HEK293 (cell line): ENCODE measurements at regions not wholly inside any gene's neighbourhood (a gene's known extent, or its start where the extent isn't known, plus 50 kb on each side); places are given as distances from the start of the nearest gene placed in this dataset.
A peak's percentile ranks its signal among the peaks of the same experiment; 100 is the strongest.

Source experiments
- FEZF1 ChIP-seq: fragments of 450-650 bp; formaldehyde crosslinking; IDR thresholded peaks from 2 replicates; pipeline ENCODE4 v1.5.1; 2016; ENCODE audit warnings: missing biosample characterization, missing genetic modification characterization
- KLF10 ChIP-seq: fragments of 450-650 bp; IDR thresholded peaks from 2 replicates; pipeline ENCODE4 v1.5.1; 2018; ENCODE audit warnings: missing biosample characterization, mild to moderate bottlenecking, missing genetic modification characterization
- PRDM4 ChIP-seq: fragments of 450-650 bp; formaldehyde crosslinking; IDR thresholded peaks from 2 replicates; pipeline ENCODE4 v1.5.1; 2017; ENCODE audit warnings: missing biosample characterization, missing genetic modification characterization
- TCF7L2 ChIP-seq: IDR thresholded peaks from 2 replicates; pipeline ENCODE4 v1.6.1; 2011; ENCODE audit warnings: low read depth, mild to moderate bottlenecking, inconsistent platforms, low read length, moderate library complexity, borderline replicate concordance
- TSHZ1 ChIP-seq: fragments of 450-650 bp; formaldehyde crosslinking; IDR thresholded peaks from 2 replicates; pipeline ENCODE4 v1.5.1; 2016; ENCODE audit warnings: missing biosample characterization, missing genetic modification characterization, borderline replicate concordance
- ZBTB20 ChIP-seq: fragments of 450-650 bp; formaldehyde crosslinking; IDR thresholded peaks from 2 replicates; pipeline ENCODE4 v1.5.1; 2016; ENCODE audit warnings: missing biosample characterization, missing genetic modification characterization
- ZBTB7A ChIP-seq: fragments of 450-650 bp; formaldehyde crosslinking; IDR thresholded peaks from 2 replicates; pipeline ENCODE4 v1.5.1; 2016; ENCODE audit warnings: low read depth, missing biosample characterization, missing genetic modification characterization
- ZEB2 ChIP-seq: fragments of 450-650 bp; formaldehyde crosslinking; IDR thresholded peaks from 2 replicates; pipeline ENCODE4 v1.5.1; 2016; ENCODE audit warnings: missing biosample characterization, missing genetic modification characterization
- ZFP37 ChIP-seq: fragments of 450-650 bp; formaldehyde crosslinking; IDR thresholded peaks from 2 replicates; pipeline ENCODE4 v1.5.1; 2016; ENCODE audit warnings: missing biosample characterization, missing genetic modification characterization
- ZNF121 ChIP-seq: fragments of 450-650 bp; formaldehyde crosslinking; IDR thresholded peaks from 2 replicates; pipeline ENCODE4 v1.5.1; 2016; ENCODE audit warnings: missing biosample characterization, missing genetic modification characterization
- ZNF16 ChIP-seq: fragments of 450-650 bp; formaldehyde crosslinking; IDR thresholded peaks from 2 replicates; pipeline ENCODE4 v1.5.1; 2016; ENCODE audit warnings: low read depth, missing biosample characterization, missing genetic modification characterization
- ZNF202 ChIP-seq: fragments of 450-650 bp; formaldehyde crosslinking; IDR thresholded peaks from 2 replicates; pipeline ENCODE4 v1.5.1; 2016; ENCODE audit warnings: missing biosample characterization, missing genetic modification characterization, borderline replicate concordance
- ZNF24 ChIP-seq: fragments of 450-650 bp; formaldehyde crosslinking; IDR thresholded peaks from 2 replicates; pipeline ENCODE4 v1.5.1; 2016; ENCODE audit warnings: missing biosample characterization, missing genetic modification characterization
- ZNF280D ChIP-seq: fragments of 450-650 bp; formaldehyde crosslinking; IDR thresholded peaks from 2 replicates; pipeline ENCODE4 v1.5.1; 2016; ENCODE audit warnings: missing biosample characterization, missing genetic modification characterization
- ZNF394 ChIP-seq: fragments of 450-650 bp; formaldehyde crosslinking; IDR thresholded peaks from 2 replicates; pipeline ENCODE4 v1.5.1; 2016; ENCODE audit warnings: missing biosample characterization, missing genetic modification characterization, mild to moderate bottlenecking, moderate library complexity, borderline replicate concordance
- ZNF560 ChIP-seq: fragments of 450-650 bp; formaldehyde crosslinking; IDR thresholded peaks from 2 replicates; pipeline ENCODE4 v1.5.1; 2017; ENCODE audit warnings: missing biosample characterization, missing genetic modification characterization, borderline replicate concordance
- ZNF600 ChIP-seq: fragments of 450-650 bp; formaldehyde crosslinking; IDR thresholded peaks from 2 replicates; pipeline ENCODE4 v1.5.1; 2016; ENCODE audit warnings: missing biosample characterization, missing genetic modification characterization
- ZNF629 ChIP-seq: fragments of 450-650 bp; formaldehyde crosslinking; IDR thresholded peaks from 2 replicates; pipeline ENCODE4 v1.5.1; 2017; ENCODE audit warnings: missing biosample characterization, missing genetic modification characterization
- ZSCAN23 ChIP-seq: fragments of 450-650 bp; formaldehyde crosslinking; IDR thresholded peaks from 2 replicates; pipeline ENCODE4 v1.5.1; 2016; ENCODE audit warnings: missing biosample characterization, missing genetic modification characterization
- ZXDB ChIP-seq: fragments of 450-650 bp; formaldehyde crosslinking; IDR thresholded peaks from 2 replicates; pipeline ENCODE4 v1.5.1; 2016; ENCODE audit warnings: missing biosample characterization, missing genetic modification characterization

GRCh38 chr7:101729241-101729883 is 88.1 kb upstream of the CUX1 start (continued):
- no peak for TF ChIP-seq ZNF16 (tag by site-specific recombination)
- no peak for TF ChIP-seq FEZF1 (tag by site-specific recombination)
- TF ChIP-seq ZNF629 (tag by site-specific recombination) = 0 out of 2 replicates have a peak, but pooled peaks have one; percentile 38
- TF ChIP-seq ZNF24 (tag by site-specific recombination) = no peak
- no peak for TF ChIP-seq ZNF600 (tag by site-specific recombination)
- no peak for TF ChIP-seq PRDM4 (tag by site-specific recombination)
- TF ChIP-seq ZEB2 (tag by site-specific recombination) = no peak
- TF ChIP-seq TSHZ1 = no peak
- no peak for TF ChIP-seq ZNF202 (tag by site-specific recombination)
- no peak for TF ChIP-seq ZXDB (tag by site-specific recombination)
- no peak for TF ChIP-seq ZNF560 (tag by site-specific recombination)
- peak; percentile 89 for TF ChIP-seq TCF7L2
- TF ChIP-seq ZSCAN23 (tag by site-specific recombination) = no peak
- TF ChIP-seq ZNF280D (tag by site-specific recombination) = no peak
- no peak for TF ChIP-seq KLF10 (tag by site-specific recombination)
- no peak for TF ChIP-seq ZBTB7A
- no peak for TF ChIP-seq ZNF121 (tag by site-specific recombination)
- no peak for TF ChIP-seq ZFP37 (tag by site-specific recombination)
- 0 out of 2 replicates have a peak, but pooled peaks have one; percentile 11 for TF ChIP-seq ZNF394
- peak; percentile 84 for TF ChIP-seq ZBTB20 (tag by site-specific recombination)
